ENCODE measurements at regions not wholly inside any gene's neighbourhood (a gene's known extent, or its start where the extent isn't known, plus 50 kb on each side); places are given as distances from the start of the nearest gene placed in this dataset.

DNA sequence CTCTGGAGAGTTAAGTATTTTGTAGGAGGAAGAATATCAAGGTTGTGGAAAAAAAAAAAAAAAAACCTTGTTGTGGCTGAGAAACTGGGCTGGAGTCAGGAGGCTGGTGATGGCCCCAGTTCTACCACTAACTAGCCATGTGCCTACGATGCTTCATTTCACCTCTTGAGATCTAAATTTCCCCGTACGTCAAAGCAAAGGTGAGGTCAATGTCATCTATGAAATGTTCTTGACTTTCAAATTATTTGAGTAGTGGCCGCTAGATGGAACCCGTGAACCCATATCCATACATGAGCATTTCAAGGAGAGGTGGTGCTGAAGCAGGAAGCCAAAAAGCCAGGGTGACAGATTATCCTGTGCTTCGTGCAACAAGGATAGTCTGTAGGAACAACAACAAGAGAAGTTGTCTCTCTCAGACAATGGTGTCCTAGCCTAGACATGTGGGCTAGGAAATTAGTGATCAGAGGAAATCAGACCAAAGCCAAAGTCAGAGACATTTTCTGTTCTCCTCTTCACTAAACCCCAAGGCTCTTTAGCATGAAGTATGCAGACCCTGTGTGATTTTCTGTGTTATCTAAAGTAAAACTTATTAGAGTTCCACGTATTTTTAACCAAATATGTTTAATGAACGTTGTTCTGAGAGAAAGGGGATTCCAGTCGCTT, 95.5 kb upstream of the ETV6 start:
- dilution Hi-C loops (cut with MboI; ENCODE audit: extremely low pct_ligation_motif_present, low sequenced_read_pairs) = no loop called here
- H4K20me1 ChIP-seq (replicated peaks; ENCODE audit: control insufficient read depth, extremely low read depth, insufficient read depth, low read length) = no peaks in the 10 kb centered on the region
- H3K36me3 ChIP-seq (ENCODE audit: control insufficient read depth in 2 of 2, extremely low read depth in 1 of 2, insufficient read depth in 2 of 2, low read length in 2 of 2) = no peaks in the 10 kb centered on the region
- H3K27me3 ChIP-seq (ENCODE audit: control insufficient read depth in 2 of 2, insufficient read depth in 2 of 2, low read length in 2 of 2) = peaks cover 27 to 34% of the 10 kb centered on the region in 2 experiments
- H3K27ac ChIP-seq (ENCODE audit: insufficient read depth, low read depth, low read length) = no peak overlapping the region
- H3K4me3 ChIP-seq (replicated peaks in 1 of 3; ENCODE audit: insufficient read depth in 1 of 3, low read depth in 1 of 3, low read length in 3 of 3) = no peak overlapping the region
- no peak overlapping the region for H3K9ac ChIP-seq (replicated peaks; ENCODE audit: extremely low read depth, insufficient read depth, low read length)
- no peak overlapping the region for H3K4me2 ChIP-seq (ENCODE audit: insufficient read depth, low read length)
- H3K9me1 ChIP-seq (replicated peaks; ENCODE audit: control insufficient read depth, extremely low read depth, insufficient read depth, low read length) = no peaks in the 10 kb centered on the region
- H3K9me3 ChIP-seq (replicated peaks; ENCODE audit: control insufficient read depth, insufficient read depth, low read length) = no peaks in the 10 kb centered on the region
- no peaks in the 10 kb centered on the region for H3K79me2 ChIP-seq (ENCODE audit: control insufficient read depth, insufficient read depth, low read length)
- ChIA-PET CTCF (interaction anchor here (0.7 to 5.3 kb wide), 8 partner anchors 8 to 483 kb away, joined by 3 to 65 read pairs (median 5); no protein-coding TSS in a partner anchor), POLR2A (no interaction called here)
- peak; percentile 80 for FAIRE-seq
- H2AFZ ChIP-seq (ENCODE audit: low read depth, low read length) = no peak overlapping the region
- H3K4me1 ChIP-seq (ENCODE audit: control insufficient read depth, extremely low read depth, insufficient read depth, low read length) = no peaks in the 10 kb centered on the region
- DNase-seq (ENCODE audit: low read depth, low spot score) = peak; percentile 61
- intact Hi-C loops (cut with micrococcal nuclease) = loop anchor here (1.0 to 5.0 kb wide), 2 partner anchors 479 to 778 kb away; no protein-coding TSS in a partner anchor
- no TSS peak for BruUV-seq (replicated peaks)
- TF ChIP-seq CTCF (IDR thresholded peaks at IDR 0.05; ENCODE audit: extremely low read depth in 1 of 2, insufficient read depth in 1 of 2, low read depth in 1 of 2, low read length in 2 of 2) (peak; percentile 43 to 49), EZH2 (IDR thresholded peaks at IDR 0.05; ENCODE audit: borderline replicate concordance, low read depth, low read length, severe bottlenecking) (no peak)

DNA sequence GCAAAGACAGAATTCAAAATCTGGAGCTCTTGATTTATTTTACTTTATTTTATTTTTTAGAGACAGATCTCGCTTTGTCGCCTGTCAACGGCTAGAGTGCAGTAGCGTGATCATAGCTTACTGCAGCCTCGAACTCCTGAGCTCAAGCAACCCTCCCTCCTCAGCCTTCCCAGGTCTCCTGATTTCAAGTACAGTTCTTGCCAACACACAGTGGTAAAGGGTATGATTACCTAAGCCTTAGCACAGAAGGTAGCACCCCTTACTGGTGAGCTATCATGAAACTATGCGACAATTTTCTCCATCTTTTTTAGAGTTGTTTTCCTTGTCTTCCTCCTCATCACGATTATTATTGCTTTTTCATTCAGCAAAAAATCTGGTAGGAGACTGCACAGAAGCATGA, 94.3 kb upstream of the ETV6 start:
- H3K9me1 ChIP-seq (replicated peaks; ENCODE audit: control insufficient read depth, extremely low read depth, insufficient read depth, low read length) = no peaks in the 10 kb centered on the region
- H3K27me3 ChIP-seq (ENCODE audit: control insufficient read depth in 2 of 2, insufficient read depth in 2 of 2, low read length in 2 of 2) = peaks cover 35 to 39% of the 10 kb centered on the region in 2 experiments
- no peak overlapping the region for H3K9ac ChIP-seq (replicated peaks; ENCODE audit: extremely low read depth, insufficient read depth, low read length)
- H3K79me2 ChIP-seq (ENCODE audit: control insufficient read depth, insufficient read depth, low read length) = no peaks in the 10 kb centered on the region
- intact Hi-C loops (cut with micrococcal nuclease) = no loop called here
- no peaks in the 10 kb centered on the region for H3K4me1 ChIP-seq (ENCODE audit: control insufficient read depth, extremely low read depth, insufficient read depth, low read length)
- H4K20me1 ChIP-seq (replicated peaks; ENCODE audit: control insufficient read depth, extremely low read depth, insufficient read depth, low read length) = no peaks in the 10 kb centered on the region
- ChIA-PET CTCF (interaction anchor here (0.5 to 5.3 kb wide), 9 partner anchors 9 to 784 kb away, joined by 3 to 65 read pairs (median 5); no protein-coding TSS in a partner anchor), POLR2A (no interaction called here)
- dilution Hi-C loops (cut with MboI; ENCODE audit: extremely low pct_ligation_motif_present, low sequenced_read_pairs) = no loop called here
- no TSS peak for BruUV-seq (replicated peaks)
- no peak overlapping the region for H2AFZ ChIP-seq (ENCODE audit: low read depth, low read length)
- H3K9me3 ChIP-seq (replicated peaks; ENCODE audit: control insufficient read depth, insufficient read depth, low read length) = no peaks in the 10 kb centered on the region
- no peak overlapping the region for H3K27ac ChIP-seq (ENCODE audit: insufficient read depth, low read depth, low read length)
- FAIRE-seq (no peak), DNase-seq (ENCODE audit: low read depth, low spot score) (no peak)
- H3K4me3 ChIP-seq (replicated peaks in 1 of 3; ENCODE audit: insufficient read depth in 1 of 3, low read depth in 1 of 3, low read length in 3 of 3) = no peak overlapping the region
- no peak for TF ChIP-seq JUN (IDR thresholded peaks at IDR 0.05; ENCODE audit: borderline replicate concordance, insufficient read depth, insufficient read length, low read depth)
- TF ChIP-seq CTCF (IDR thresholded peaks at IDR 0.05; ENCODE audit: extremely low read depth in 1 of 2, insufficient read depth in 1 of 2, low read depth in 1 of 2, low read length in 2 of 2) = no peak
- TF ChIP-seq POLR2AphosphoS5 (IDR thresholded peaks at IDR 0.05; ENCODE audit: insufficient read depth, low read depth, low read length) = no peak
- no peak for TF ChIP-seq GATA2 (IDR thresholded peaks at IDR 0.05; ENCODE audit: insufficient read depth, insufficient read length, low read depth, low read length)
- TF ChIP-seq EZH2 (IDR thresholded peaks at IDR 0.05; ENCODE audit: borderline replicate concordance, low read depth, low read length, severe bottlenecking) = peak; percentile 47
- H3K4me2 ChIP-seq (ENCODE audit: insufficient read depth, low read length) = no peak overlapping the region
- H3K36me3 ChIP-seq (ENCODE audit: control insufficient read depth in 2 of 2, extremely low read depth in 1 of 2, insufficient read depth in 2 of 2, low read length in 2 of 2) = no peaks in the 10 kb centered on the region

Data from endothelial cell of umbilical vein (primary cell).